ENCODE measurements at regions not wholly inside any gene's neighbourhood (a gene's known extent, or its start where the extent isn't known, plus 50 kb on each side); places are given as distances from the start of the nearest gene placed in this dataset.
"Not testable (repeated sequence)": the region's sequence is repeated elsewhere in the genome, so short reads cannot be mapped to it uniquely, and the experiment has no call there.

GRCh38 chrX:117455787-117456186, 660.8 kb downstream of the KLHL13 start:
- intact Hi-C loops (cut with DNase I; ENCODE audit: low total_unique reads), result no loop called here
- 70 to 75% methylated on average over 3 of the region's 3 CpGs for WGBS, 2 donors
- no peak for TF ChIP-seq CTCF (IDR thresholded peaks at IDR 0.05)
- no peak for TF ChIP-seq POLR2A (IDR thresholded peaks at IDR 0.05)
- no peak overlapping the region for H3K4me3 ChIP-seq (ENCODE audit: low read depth, poor library complexity, severe bottlenecking)
- no peak for DNase-seq (ENCODE audit: low spot score in 2 of 2)

GRCh38 chrX:117429501-117429900, 687.1 kb downstream of the KLHL13 start:
- no peak overlapping the region for H3K4me3 ChIP-seq (ENCODE audit: low read depth, poor library complexity, severe bottlenecking)
- 62 to 66% methylated on average over 2 of the region's 2 CpGs for WGBS, 2 donors
- intact Hi-C loops (cut with DNase I; ENCODE audit: low total_unique reads), result no loop called here
- DNase-seq (ENCODE audit: low spot score in 2 of 2), result no peak
- TF ChIP-seq POLR2A (IDR thresholded peaks at IDR 0.05) (no peak), CTCF (IDR thresholded peaks at IDR 0.05) (no peak)

GRCh38 chrX:117407449-117408150, 709.0 kb downstream of the KLHL13 start:
- 50 to 70% methylated on average over 4 of the region's 4 CpGs for WGBS, 2 donors

GRCh38 chrX:117400839-117401238, 715.8 kb downstream of the KLHL13 start:
- TF ChIP-seq CTCF (IDR thresholded peaks at IDR 0.05) (no peak), POLR2A (IDR thresholded peaks at IDR 0.05) (no peak)
- WGBS, 2 donors, result 35 to 43% methylated on average over 2 of the region's 2 CpGs
- H3K4me3 ChIP-seq (ENCODE audit: low read depth, poor library complexity, severe bottlenecking), result no peak overlapping the region
- no peak for DNase-seq (ENCODE audit: low spot score in 2 of 2)
- intact Hi-C loops (cut with DNase I; ENCODE audit: low total_unique reads), result no loop called here

More at GRCh38 chrX:117407449-117408150, 709.0 kb downstream of the KLHL13 start:
- DNase-seq (ENCODE audit: low spot score in 2 of 2), result no peak
- no peak for TF ChIP-seq POLR2A (IDR thresholded peaks at IDR 0.05)
- no peak for TF ChIP-seq CTCF (IDR thresholded peaks at IDR 0.05)
- no peak overlapping the region for H3K4me3 ChIP-seq (ENCODE audit: low read depth, poor library complexity, severe bottlenecking)
- intact Hi-C loops (cut with DNase I; ENCODE audit: low total_unique reads), result no loop called here

GRCh38 chrX:117400005-117400404, 716.6 kb downstream of the KLHL13 start:
- intact Hi-C loops (cut with DNase I; ENCODE audit: low total_unique reads), result no loop called here
- H3K4me3 ChIP-seq (ENCODE audit: low read depth, poor library complexity, severe bottlenecking), result no peak overlapping the region
- no peak for DNase-seq (ENCODE audit: low spot score in 2 of 2)
- TF ChIP-seq POLR2A (IDR thresholded peaks at IDR 0.05), result no peak
- no peak for TF ChIP-seq CTCF (IDR thresholded peaks at IDR 0.05)
- WGBS, 2 donors, result 52 to 65% methylated on average over 2 of the region's 2 CpGs

- no peak for DNase-seq (ENCODE audit: low spot score in 2 of 2)
- intact Hi-C loops (cut with DNase I; ENCODE audit: low total_unique reads), result no loop called here
- no peak for TF ChIP-seq CTCF (IDR thresholded peaks at IDR 0.05)
- no peak for TF ChIP-seq POLR2A (IDR thresholded peaks at IDR 0.05)
- WGBS, 2 donors, result 40 to 48% methylated on average over 2 of the region's 2 CpGs
- H3K4me3 ChIP-seq (ENCODE audit: low read depth, poor library complexity, severe bottlenecking), result no peak overlapping the region
Measured at GRCh38 chrX:117397844-117398243, 718.8 kb downstream of the KLHL13 start.

GRCh38 chrX:117394506-117395070, 722.0 kb downstream of the KLHL13 start:
- WGBS, 2 donors, result 93 to 99% methylated on average over 9 to 33 of the region's 33 CpGs
- intact Hi-C loops (cut with DNase I; ENCODE audit: low total_unique reads); DNase-seq (ENCODE audit: low spot score in 2 of 2); H3K4me3 ChIP-seq (ENCODE audit: low read depth, poor library complexity, severe bottlenecking): not testable (repeated sequence)

- H3K4me3 ChIP-seq (ENCODE audit: low read depth, poor library complexity, severe bottlenecking), result not testable (repeated sequence)
Measured at GRCh38 chrX:117392360-117392759, 724.2 kb downstream of the KLHL13 start.

More at GRCh38 chrX:117392360-117392759, 724.2 kb downstream of the KLHL13 start:
- intact Hi-C loops (cut with DNase I; ENCODE audit: low total_unique reads); DNase-seq (ENCODE audit: low spot score in 2 of 2): not testable (repeated sequence)
- WGBS, 2 donors, result 81 to 100% methylated on average over 3 to 5 of the region's 5 CpGs
